A549 (cell line): ENCODE measurements at regions not wholly inside any gene's neighbourhood (a gene's known extent, or its start where the extent isn't known, plus 50 kb on each side); places are given as distances from the start of the nearest gene placed in this dataset.

Experiments
- CHD4 ChIP-seq: fragments of 200-600 bp; sonication (generic); IDR thresholded peaks from 2 replicates; pipeline ENCODE4 v1.6.1; 2016; ENCODE audit warnings: antibody characterized with exemption, mild to moderate bottlenecking, borderline replicate concordance
- CTCF ChIP-seq: fragments of >200 bp; sonication (Bioruptor Twin); formaldehyde crosslinking; IDR thresholded peaks from 3 replicates; pipeline ENCODE4 v1.5.1; 2016
- ELK1 ChIP-seq: fragments of 150-350 bp; IDR thresholded peaks from 2 replicates; pipeline ENCODE4 v1.6.1; 2014; ENCODE audit warnings: low read depth, mild to moderate bottlenecking, low read length
- EP300 ChIP-seq, 2 experiments: fragments of >200 bp; sonication (Bioruptor Twin); formaldehyde crosslinking; IDR thresholded peaks; 2 replicates in 1 of 2; 3 replicates in 1 of 2; pipeline ENCODE4 v1.6.1; 2016 to 2017
- ESRRA ChIP-seq: fragments of 150-350 bp; IDR thresholded peaks from 2 replicates; pipeline ENCODE4 v1.6.1; 2014; ENCODE audit warnings: mild to moderate bottlenecking, low read length, borderline replicate concordance
- FOSB ChIP-seq: fragments of 250-450 bp; sonication (Bioruptor Pico); IDR thresholded peaks from 2 replicates; pipeline ENCODE4 v1.5.0; 2020; ENCODE audit warnings: mild to moderate bottlenecking, moderate library complexity
- FOSL2 ChIP-seq, 2 experiments: fragments of 450-650 bp in 1 of 2; fragments of >200 bp in 1 of 2; sonication (Bioruptor Twin) in 1 of 2; formaldehyde crosslinking; IDR thresholded peaks; 2 replicates each; pipeline versions ENCODE4 v1.5.0 to v1.6.1; 2016 to 2020; ENCODE audit warnings: mild to moderate bottlenecking in 1 of 2, moderate library complexity in 1 of 2
- FOXS1 ChIP-seq: fragments of 250-450 bp; sonication (Bioruptor Pico); IDR thresholded peaks from 2 replicates; pipeline ENCODE4 v1.5.0; 2020; ENCODE audit warnings: mild to moderate bottlenecking, moderate library complexity
- GATA3 ChIP-seq: IDR thresholded peaks from 2 replicates; pipeline ENCODE4 v1.6.1; 2012; ENCODE audit warnings: borderline replicate concordance
- HDAC2 ChIP-seq: fragments of 200-600 bp; sonication (generic); IDR thresholded peaks from 2 replicates; pipeline ENCODE4 v1.6.1; 2016
- HES2 ChIP-seq: fragments of >200 bp; sonication (Bioruptor Twin); formaldehyde crosslinking; IDR thresholded peaks from 2 replicates; pipeline ENCODE4 v1.6.1; 2016
- HMGXB4 ChIP-seq: fragments of 250-450 bp; sonication (Bioruptor Pico); IDR thresholded peaks from 2 replicates; pipeline ENCODE4 v1.5.0; 2021; ENCODE audit warnings: mild to moderate bottlenecking, moderate library complexity, borderline replicate concordance
- HOXA7 ChIP-seq: fragments of 250-450 bp; sonication (Bioruptor Pico); IDR thresholded peaks from 2 replicates; pipeline ENCODE4 v1.5.0; 2020; ENCODE audit warnings: mild to moderate bottlenecking, moderate library complexity
- JUN ChIP-seq, 2 experiments: fragments of >200 bp; sonication (Bioruptor Twin); formaldehyde crosslinking; IDR thresholded peaks; 2 replicates in 1 of 2; 3 replicates in 1 of 2; pipeline ENCODE4 v1.6.1; 2016 to 2017
- KDM1A ChIP-seq: fragments of 200-600 bp; sonication (generic); IDR thresholded peaks from 2 replicates; pipeline ENCODE4 v1.6.1; 2016; ENCODE audit warnings: low read depth, mild to moderate bottlenecking
- KDM5A ChIP-seq: fragments of 200-600 bp; sonication (generic); IDR thresholded peaks from 2 replicates; pipeline ENCODE4 v1.6.1; 2016; ENCODE audit warnings: antibody characterized with exemption, mild to moderate bottlenecking
- MAFK ChIP-seq: fragments of 450-650 bp; IDR thresholded peaks from 2 replicates; pipeline ENCODE4 v1.6.1; 2014; ENCODE audit not compliant: partially characterized antibody
- MAX ChIP-seq: IDR thresholded peaks from 2 replicates; pipeline ENCODE4 v1.6.1; 2012
- MAZ ChIP-seq: fragments of 150-350 bp; IDR thresholded peaks from 2 replicates; pipeline ENCODE4 v1.6.1; 2014; ENCODE audit warnings: antibody characterized with exemption, low read depth, low read length, borderline replicate concordance
- NR3C1 ChIP-seq: fragments of >200 bp; sonication (Bioruptor Twin); formaldehyde crosslinking; IDR thresholded peaks from 3 replicates; pipeline ENCODE4 v1.6.1; 2017
- PBX3 ChIP-seq: IDR thresholded peaks from 2 replicates; pipeline ENCODE4 v1.6.1; 2012
- PHF8 ChIP-seq: fragments of 200-600 bp; sonication (generic); IDR thresholded peaks from 2 replicates; pipeline ENCODE4 v1.6.1; 2016; ENCODE audit warnings: low read depth, mild to moderate bottlenecking, antibody characterized with exemption, moderate library complexity, borderline replicate concordance
- RAD21 ChIP-seq, 2 experiments: fragments of >200 bp in 1 of 2; sonication (Bioruptor Twin) in 1 of 2; formaldehyde crosslinking in 1 of 2; IDR thresholded peaks in 1 of 2; conservative IDR thresholded peaks in 1 of 2; 2 replicates in 1 of 2; 3 replicates in 1 of 2; pipeline ENCODE4 v1.6.1; 2012 to 2018; ENCODE audit warnings: inconsistent platforms in 1 of 2
- REST ChIP-seq: fragments of 200-600 bp; sonication (generic); IDR thresholded peaks from 2 replicates; pipeline ENCODE4 v1.6.1; 2016; ENCODE audit warnings: antibody characterized with exemption, mild to moderate bottlenecking, moderate library complexity
- RFX5 ChIP-seq: fragments of 450-650 bp; IDR thresholded peaks from 2 replicates; pipeline ENCODE4 v1.7.1; 2014; ENCODE audit warnings: antibody characterized with exemption, mild to moderate bottlenecking, moderate library complexity
- RNF2 ChIP-seq: fragments of 200-600 bp; sonication (generic); IDR thresholded peaks from 2 replicates; pipeline ENCODE4 v1.6.1; 2016; ENCODE audit warnings: low read depth, mild to moderate bottlenecking, antibody characterized with exemption, moderate library complexity, borderline replicate concordance
- SMC3 ChIP-seq: fragments of >200 bp; sonication (Bioruptor Twin); formaldehyde crosslinking; IDR thresholded peaks from 3 replicates; pipeline ENCODE4 v1.6.1; 2018; ENCODE audit warnings: inconsistent platforms
- USF2 ChIP-seq: fragments of 450-650 bp; IDR thresholded peaks from 2 replicates; pipeline ENCODE4 v1.6.1; 2014; ENCODE audit warnings: antibody characterized with exemption
- ZC3H11A ChIP-seq: fragments of 450-650 bp; IDR thresholded peaks from 2 replicates; pipeline ENCODE4 v1.6.1; 2014; ENCODE audit warnings: antibody characterized with exemption, mild to moderate bottlenecking
- ZFP36 ChIP-seq: fragments of 450-650 bp; IDR thresholded peaks from 2 replicates; pipeline ENCODE4 v1.6.1; 2014; ENCODE audit warnings: borderline replicate concordance; ENCODE audit not compliant: partially characterized antibody
- ZSCAN20 ChIP-seq: fragments of 250-450 bp; sonication (Bioruptor Pico); IDR thresholded peaks from 2 replicates; pipeline ENCODE4 v1.8.0; 2022; ENCODE audit warnings: mild to moderate bottlenecking, moderate library complexity

- TF ChIP-seq HMGXB4 (no peak), FOSB (no peak), CTCF (no peak), SMC3 (no peak), KDM5A (no peak), MAFK (no peak), JUN (IDR thresholded peaks at IDR 0.05) (peak in 1 of 2 experiments; percentile 39; a peak in 1 of 5 replicates), REST (no peak), ELK1 (no peak), ZSCAN20 (CRISPR knock-in tag) (no peak), USF2 (peak; percentile 79), ESRRA (no peak), CHD4 (no peak), ZFP36 (no peak), FOXS1 (CRISPR knock-in tag) (no peak), RNF2 (no peak), KDM1A (no peak), PBX3 (no peak), MAX (peak; percentile 54), RFX5 (no peak), FOSL2 (IDR thresholded peaks at IDR 0.05) (no peak), FOSL2 (CRISPR knock-in tag; IDR thresholded peaks at IDR 0.05) (peak; percentile 76), PHF8 (no peak), HOXA7 (CRISPR knock-in tag) (no peak), MAZ (no peak), EP300 (IDR thresholded peaks at IDR 0.05) (peak; percentile 40 to 42; a peak in 2 of 5 replicates), RAD21 (conservative IDR thresholded peaks at IDR 0.05 in 1 of 2, IDR thresholded peaks at IDR 0.05 in 1 of 2) (no peak; a peak in 1 of 5 replicates), GATA3 (peak; percentile 65; the same call in 1 of the 2 replicates), NR3C1 (no peak), ZC3H11A (no peak), HES2 (no peak), HDAC2 (no peak)
Measured at GRCh38 chr12:58509116-58509885, 411.0 kb downstream of the LRIG3 start (continued).
